ENCODE measurements at regions not wholly inside any gene's neighbourhood (a gene's known extent, or its start where the extent isn't known, plus 50 kb on each side); places are given as distances from the start of the nearest gene placed in this dataset.

- Histone ChIP-seq H3K4me2 (ENCODE audit: insufficient read depth, low read length) (no peak overlapping the region), H3K9ac (ENCODE audit: low read depth, low read length) (no peak overlapping the region), H3K4me3 (ENCODE audit: low read depth in 1 of 2, low read length in 2 of 2) (no peak overlapping the region), H3K4me1 (ENCODE audit: insufficient read depth, low read length) (no peaks in the 10 kb centered on the region), H3K79me2 (ENCODE audit: insufficient read depth, low read length) (no peaks in the 10 kb centered on the region), H3K9me3 (ENCODE audit: insufficient read depth, low read length, severe bottlenecking) (no peaks in the 10 kb centered on the region), H3K27ac (ENCODE audit: low read length) (no peak overlapping the region), H2AFZ (ENCODE audit: low read depth, low read length) (no peak overlapping the region), H3K27me3 (ENCODE audit: insufficient read depth, low read length, poor library complexity) (no peaks in the 10 kb centered on the region), H4K20me1 (ENCODE audit: insufficient read depth, low read length) (no peaks in the 10 kb centered on the region), H3K36me3 (ENCODE audit: insufficient read depth, low read length) (no peaks in the 10 kb centered on the region)
- DNase-seq: no peak
- TF ChIP-seq EZH2 (IDR thresholded peaks at IDR 0.05; ENCODE audit: borderline replicate concordance, low read depth, low read length, severe bottlenecking): no peak
- no peak for TF ChIP-seq CTCF (IDR thresholded peaks at IDR 0.05; ENCODE audit: borderline replicate concordance, extremely low read depth, low read length, poor library complexity, severe bottlenecking)
- no peak for ATAC-seq (ENCODE audit: insufficient read depth, low read depth)
Observed at GRCh38 chr14:101196051-101196712, 292.7 kb upstream of the RTL1 start.

- no peak for TF ChIP-seq EZH2 (IDR thresholded peaks at IDR 0.05; ENCODE audit: borderline replicate concordance, low read depth, low read length, severe bottlenecking)
- no peak for TF ChIP-seq CTCF (IDR thresholded peaks at IDR 0.05; ENCODE audit: borderline replicate concordance, extremely low read depth, low read length, poor library complexity, severe bottlenecking)
Observed at GRCh38 chr14:101196795-101197590, 293.5 kb upstream of the RTL1 start.

GRCh38 chr14:101197595-101198397 is 294.3 kb upstream of the RTL1 start:
- no peak for ATAC-seq (ENCODE audit: insufficient read depth, low read depth)
- Histone ChIP-seq H3K79me2 (ENCODE audit: insufficient read depth, low read length) (no peaks in the 10 kb centered on the region), H3K27me3 (ENCODE audit: insufficient read depth, low read length, poor library complexity) (no peaks in the 10 kb centered on the region)

More at GRCh38 chr14:101196795-101197590, 293.5 kb upstream of the RTL1 start:
- Histone ChIP-seq H2AFZ (ENCODE audit: low read depth, low read length) (no peak overlapping the region), H3K27ac (ENCODE audit: low read length) (no peak overlapping the region), H3K79me2 (ENCODE audit: insufficient read depth, low read length) (no peaks in the 10 kb centered on the region), H3K4me2 (ENCODE audit: insufficient read depth, low read length) (no peak overlapping the region), H3K9ac (ENCODE audit: low read depth, low read length) (no peak overlapping the region), H3K36me3 (ENCODE audit: insufficient read depth, low read length) (no peaks in the 10 kb centered on the region), H3K4me1 (ENCODE audit: insufficient read depth, low read length) (no peaks in the 10 kb centered on the region), H3K9me3 (ENCODE audit: insufficient read depth, low read length, severe bottlenecking) (no peaks in the 10 kb centered on the region), H3K27me3 (ENCODE audit: insufficient read depth, low read length, poor library complexity) (no peaks in the 10 kb centered on the region), H4K20me1 (ENCODE audit: insufficient read depth, low read length) (no peaks in the 10 kb centered on the region), H3K4me3 (ENCODE audit: low read depth in 1 of 2, low read length in 2 of 2) (no peak overlapping the region)
- ATAC-seq (ENCODE audit: insufficient read depth, low read depth): no peak; the same call in 2 of the 3 replicates
- no peak for DNase-seq

More at GRCh38 chr14:101197595-101198397, 294.3 kb upstream of the RTL1 start:
- H3K36me3 ChIP-seq (ENCODE audit: insufficient read depth, low read length): no peaks in the 10 kb centered on the region
- no peaks in the 10 kb centered on the region for H4K20me1 ChIP-seq (ENCODE audit: insufficient read depth, low read length)
- H3K4me1 ChIP-seq (ENCODE audit: insufficient read depth, low read length): no peaks in the 10 kb centered on the region
- H3K9me3 ChIP-seq (ENCODE audit: insufficient read depth, low read length, severe bottlenecking): no peaks in the 10 kb centered on the region
- no peak overlapping the region for H3K4me3 ChIP-seq (ENCODE audit: low read depth in 1 of 2, low read length in 2 of 2)
- no peak overlapping the region for H2AFZ ChIP-seq (ENCODE audit: low read depth, low read length)
- H3K4me2 ChIP-seq (ENCODE audit: insufficient read depth, low read length): no peak overlapping the region
- DNase-seq: no peak
- TF ChIP-seq CTCF (IDR thresholded peaks at IDR 0.05; ENCODE audit: borderline replicate concordance, extremely low read depth, low read length, poor library complexity, severe bottlenecking) (no peak), EZH2 (IDR thresholded peaks at IDR 0.05; ENCODE audit: borderline replicate concordance, low read depth, low read length, severe bottlenecking) (no peak)
- H3K9ac ChIP-seq (ENCODE audit: low read depth, low read length): no peak overlapping the region
- H3K27ac ChIP-seq (ENCODE audit: low read length): no peak overlapping the region
